Loucy (cell line): ENCODE measurements at regions not wholly inside any gene's neighbourhood (a gene's known extent, or its start where the extent isn't known, plus 50 kb on each side); places are given as distances from the start of the nearest gene placed in this dataset.

ENCODE experiments used
- CTCF ChIP-seq: fragments of 200-600 bp; sonication (generic); conservative IDR thresholded peaks from 2 replicates; pipeline ENCODE4 v1.5.1; 2014; ENCODE audit warnings: mild to moderate bottlenecking, antibody characterized with exemption, low read length
- EZH2phosphoT487 ChIP-seq: fragments of 200-600 bp; IDR thresholded peaks from 2 replicates; pipeline ENCODE4 v1.6.1; 2018; ENCODE audit warnings: antibody characterized with exemption, mild to moderate bottlenecking, moderate library complexity, borderline replicate concordance

GRCh38 chr5:168211936-168212335 lies 79.5 kb upstream of the WWC1 start:
- TF ChIP-seq CTCF: no peak
- TF ChIP-seq EZH2phosphoT487: no peak
